ENCODE measurements at regions not wholly inside any gene's neighbourhood (a gene's known extent, or its start where the extent isn't known, plus 50 kb on each side); places are given as distances from the start of the nearest gene placed in this dataset.
"Not testable (repeated sequence)": the region's sequence is repeated elsewhere in the genome, so short reads cannot be mapped to it uniquely, and the experiment has no call there.

- Mint-ChIP-seq H3K27me3 (no peaks in the 10 kb centered on the region), H3K4me1 (no peaks in the 10 kb centered on the region), H3K27ac (no peak overlapping the region), H3K9me3 (peaks cover 0 to 9% of the 10 kb centered on the region in 2 donors), H3K4me3 (no peak overlapping the region)
- DNase-seq (no peak), ATAC-seq (no peak)
Measured at GRCh38 chr4:30847958-30848357, 127.8 kb downstream of the PCDH7 start.

GRCh38 chr4:30854531-30854930 is 134.4 kb downstream of the PCDH7 start:
- no peaks in the 10 kb centered on the region for H3K4me1 Mint-ChIP-seq
- DNase-seq (no peak), ATAC-seq (no peak)
- H3K4me3 Mint-ChIP-seq, result no peak overlapping the region
- H3K27ac Mint-ChIP-seq, result no peak overlapping the region
- peaks cover 0 to 7% of the 10 kb centered on the region in 2 donors for H3K9me3 Mint-ChIP-seq
- no peaks in the 10 kb centered on the region for H3K27me3 Mint-ChIP-seq

GRCh38 chr4:30855232-30855631 is 135.1 kb downstream of the PCDH7 start:
- Mint-ChIP-seq H3K9me3 (peaks cover 0 to under 1% of the 10 kb centered on the region in 2 donors), H3K4me3 (no peak overlapping the region), H3K27me3 (no peaks in the 10 kb centered on the region), H3K4me1 (no peaks in the 10 kb centered on the region), H3K27ac (no peak overlapping the region)
- ATAC-seq (no peak), DNase-seq (no peak)

- ATAC-seq (no peak), DNase-seq (no peak)
- Mint-ChIP-seq H3K4me1 (no peaks in the 10 kb centered on the region), H3K9me3 (no peaks in the 10 kb centered on the region), H3K4me3 (no peak overlapping the region), H3K27me3 (no peaks in the 10 kb centered on the region), H3K27ac (no peak overlapping the region)
Measured at GRCh38 chr4:30856795-30857564, 136.8 kb downstream of the PCDH7 start.

- Mint-ChIP-seq H3K9me3 (peaks cover 0 to 13% of the 10 kb centered on the region in 2 donors), H3K27ac (no peak overlapping the region), H3K4me3 (no peak overlapping the region), H3K27me3 (no peaks in the 10 kb centered on the region), H3K4me1 (no peaks in the 10 kb centered on the region)
- ATAC-seq (no peak), DNase-seq (no peak)
Measured at GRCh38 chr4:30860978-30861377, 140.8 kb downstream of the PCDH7 start.

- DNase-seq, result no peak
- Mint-ChIP-seq H3K9me3 (peaks cover 0 to 13% of the 10 kb centered on the region in 2 donors), H3K4me1 (no peaks in the 10 kb centered on the region), H3K27me3 (no peaks in the 10 kb centered on the region), H3K27ac (no peak overlapping the region), H3K4me3 (no peak overlapping the region)
- no peak for ATAC-seq
Measured at GRCh38 chr4:30862196-30862595, 142.0 kb downstream of the PCDH7 start.

GRCh38 chr4:30863021-30863420 is 142.9 kb downstream of the PCDH7 start:
- Mint-ChIP-seq H3K4me1 (no peaks in the 10 kb centered on the region), H3K27ac (no peak overlapping the region), H3K27me3 (no peaks in the 10 kb centered on the region), H3K4me3 (no peak overlapping the region), H3K9me3 (peaks cover 0 to 13% of the 10 kb centered on the region in 2 donors)
- no peak for DNase-seq
- ATAC-seq, result no peak

GRCh38 chr4:30865691-30866090 is 145.5 kb downstream of the PCDH7 start:
- H3K9me3 Mint-ChIP-seq, result peaks cover 3 to 13% of the 10 kb centered on the region in 2 donors
- ATAC-seq, result no peak
- H3K27me3 Mint-ChIP-seq, result no peaks in the 10 kb centered on the region
- H3K4me3 Mint-ChIP-seq, result no peak overlapping the region
- no peak for DNase-seq
- H3K4me1 Mint-ChIP-seq, result no peaks in the 10 kb centered on the region
- H3K27ac Mint-ChIP-seq, result no peak overlapping the region

GRCh38 chr4:30866346-30866745 is 146.2 kb downstream of the PCDH7 start:
- ATAC-seq (no peak), DNase-seq (no peak)
- Mint-ChIP-seq H3K4me3 (no peak overlapping the region), H3K27me3 (no peaks in the 10 kb centered on the region), H3K9me3 (peaks cover 7 to 17% of the 10 kb centered on the region in 2 donors), H3K4me1 (no peaks in the 10 kb centered on the region), H3K27ac (no peak overlapping the region)

- DNase-seq, result no peak
- Mint-ChIP-seq H3K4me1 (no peaks in the 10 kb centered on the region), H3K4me3 (no peak overlapping the region), H3K27ac (no peak overlapping the region), H3K27me3 (no peaks in the 10 kb centered on the region), H3K9me3 (peaks cover 7 to 17% of the 10 kb centered on the region in 2 donors)
- no peak for ATAC-seq
Measured at GRCh38 chr4:30866907-30867306, 146.7 kb downstream of the PCDH7 start.

GRCh38 chr4:30867427-30867826 is 147.3 kb downstream of the PCDH7 start:
- DNase-seq (no peak), ATAC-seq (no peak)
- no peaks in the 10 kb centered on the region for H3K4me1 Mint-ChIP-seq
- H3K27me3 Mint-ChIP-seq, result no peaks in the 10 kb centered on the region
- H3K9me3 Mint-ChIP-seq, result peaks cover 7 to 17% of the 10 kb centered on the region in 2 donors
- H3K27ac Mint-ChIP-seq, result no peak overlapping the region
- H3K4me3 Mint-ChIP-seq, result no peak overlapping the region

GRCh38 chr4:30868111-30868895 is 148.1 kb downstream of the PCDH7 start:
- no peaks in the 10 kb centered on the region for H3K27me3 Mint-ChIP-seq
- peaks cover 7 to 17% of the 10 kb centered on the region in 2 donors for H3K9me3 Mint-ChIP-seq
- no peaks in the 10 kb centered on the region for H3K4me1 Mint-ChIP-seq
- no peak overlapping the region for H3K27ac Mint-ChIP-seq
- ATAC-seq, result no peak
- DNase-seq, result no peak
- no peak overlapping the region for H3K4me3 Mint-ChIP-seq

- not testable (repeated sequence) for H3K4me1 Mint-ChIP-seq, H3K27me3 Mint-ChIP-seq, H3K4me3 Mint-ChIP-seq, H3K27ac Mint-ChIP-seq, ATAC-seq, DNase-seq
- peaks cover 7 to 13% of the 10 kb centered on the region in 2 donors for H3K9me3 Mint-ChIP-seq
Measured at GRCh38 chr4:30869387-30869786, 149.2 kb downstream of the PCDH7 start.

- Mint-ChIP-seq H3K4me1 (no peaks in the 10 kb centered on the region), H3K27ac (no peak overlapping the region), H3K27me3 (no peaks in the 10 kb centered on the region), H3K4me3 (no peak overlapping the region), H3K9me3 (peaks cover 4 to 12% of the 10 kb centered on the region in 2 donors)
- DNase-seq, result no peak
- ATAC-seq, result no peak
Measured at GRCh38 chr4:30870513-30870912, 150.3 kb downstream of the PCDH7 start.

- no peak overlapping the region for H3K4me3 Mint-ChIP-seq
- H3K27ac Mint-ChIP-seq, result no peak overlapping the region
- no peaks in the 10 kb centered on the region for H3K27me3 Mint-ChIP-seq
- no peak for ATAC-seq
- no peak for DNase-seq
- H3K4me1 Mint-ChIP-seq, result no peaks in the 10 kb centered on the region
- peaks cover 3 to 9% of the 10 kb centered on the region in 2 donors for H3K9me3 Mint-ChIP-seq
Measured at GRCh38 chr4:30875658-30876269, 155.6 kb downstream of the PCDH7 start.

Data from stimulated activated naive CD8-positive, alpha-beta T cell treated with anti-CD3 and anti-CD28 coated beads, Interleukin-15, amount 100 ng/mL, for 72 hours (primary cell).